DND-41 (cell line): ENCODE measurements at regions not wholly inside any gene's neighbourhood (a gene's known extent, or its start where the extent isn't known, plus 50 kb on each side); places are given as distances from the start of the nearest gene placed in this dataset.

Experiments
- EZH2 ChIP-seq: IDR thresholded peaks from 3 replicates; pipeline ENCODE4 v1.6.1; 2012; ENCODE audit warnings: borderline replicate concordance, low read depth, mild to moderate bottlenecking, moderate library complexity, low read length, inconsistent platforms; ENCODE audit not compliant: severe bottlenecking
- TF ChIP-seq, protein P1 (sequence below): IDR thresholded peaks from 2 replicates; pipeline ENCODE4 v1.5.1; 2012; ENCODE audit warnings: borderline replicate concordance, low read length, moderate library complexity, mild to moderate bottlenecking; ENCODE audit not compliant: poor library complexity, severe bottlenecking; ENCODE audit errors: extremely low read depth

DNA sequence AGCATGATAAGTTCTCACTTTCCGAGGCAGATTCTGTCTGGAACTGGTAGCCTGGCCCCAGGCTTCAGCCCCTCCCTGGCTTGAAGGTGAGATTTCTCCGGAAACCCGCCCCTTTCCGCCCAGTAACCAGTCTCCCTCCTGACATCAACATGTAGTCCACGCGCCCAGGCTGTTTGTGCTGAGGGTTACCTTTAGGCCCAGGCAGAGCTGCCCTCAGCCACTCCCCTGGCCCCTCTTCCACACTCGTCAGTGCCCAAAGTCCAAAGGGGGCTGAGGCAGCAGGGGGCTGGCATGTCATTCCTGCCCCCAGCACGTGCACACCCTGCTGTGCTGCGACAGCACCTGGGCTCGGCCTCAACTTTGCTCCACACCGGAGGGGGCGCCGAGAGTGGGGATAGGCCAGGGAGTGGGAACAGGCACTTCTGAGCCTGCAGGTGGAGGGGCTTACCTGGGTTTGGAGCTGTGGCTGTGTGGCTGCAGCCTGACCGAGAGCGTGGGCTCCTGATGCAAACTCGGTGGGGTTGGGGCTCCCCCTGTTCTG, 69.5 kb upstream of the ANK2 start:
- TF ChIP-seq, protein P1, sequence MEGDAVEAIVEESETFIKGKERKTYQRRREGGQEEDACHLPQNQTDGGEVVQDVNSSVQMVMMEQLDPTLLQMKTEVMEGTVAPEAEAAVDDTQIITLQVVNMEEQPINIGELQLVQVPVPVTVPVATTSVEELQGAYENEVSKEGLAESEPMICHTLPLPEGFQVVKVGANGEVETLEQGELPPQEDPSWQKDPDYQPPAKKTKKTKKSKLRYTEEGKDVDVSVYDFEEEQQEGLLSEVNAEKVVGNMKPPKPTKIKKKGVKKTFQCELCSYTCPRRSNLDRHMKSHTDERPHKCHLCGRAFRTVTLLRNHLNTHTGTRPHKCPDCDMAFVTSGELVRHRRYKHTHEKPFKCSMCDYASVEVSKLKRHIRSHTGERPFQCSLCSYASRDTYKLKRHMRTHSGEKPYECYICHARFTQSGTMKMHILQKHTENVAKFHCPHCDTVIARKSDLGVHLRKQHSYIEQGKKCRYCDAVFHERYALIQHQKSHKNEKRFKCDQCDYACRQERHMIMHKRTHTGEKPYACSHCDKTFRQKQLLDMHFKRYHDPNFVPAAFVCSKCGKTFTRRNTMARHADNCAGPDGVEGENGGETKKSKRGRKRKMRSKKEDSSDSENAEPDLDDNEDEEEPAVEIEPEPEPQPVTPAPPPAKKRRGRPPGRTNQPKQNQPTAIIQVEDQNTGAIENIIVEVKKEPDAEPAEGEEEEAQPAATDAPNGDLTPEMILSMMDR: no peak
- TF ChIP-seq EZH2: no peak
